Right cardiac atrium (tissue), 5 donors: ENCODE measurements at regions not wholly inside any gene's neighbourhood (a gene's known extent, or its start where the extent isn't known, plus 50 kb on each side); places are given as distances from the start of the nearest gene placed in this dataset.
"Not testable (repeated sequence)": the region's sequence is repeated elsewhere in the genome, so short reads cannot be mapped to it uniquely, and the experiment has no call there.

Experiments used
- ATAC-seq, 2 donors: fragments of 200-7000 bp; cut with Tn5 transposase; one replicate each; pipeline versions ENCODE4 v1.8.0 to v1.9.1; 2020; ENCODE audit warnings: moderate library complexity in 2 of 2, mild to moderate bottlenecking in 1 of 2
- DNase-seq, 3 donors: peaks; one replicate each; pipeline ENCODE4 v3.0.0-alpha.2; 2020
- H3K27ac ChIP-seq: one replicate; pipeline ENCODE4 v1.5.1; 2013; ENCODE audit warnings: mild to moderate bottlenecking, low read length, control low read depth, moderate library complexity
- H3K27me3 ChIP-seq: one replicate; pipeline ENCODE4 v1.6.1; 2013; ENCODE audit not compliant: control insufficient read depth, insufficient read depth
- H3K4me1 ChIP-seq: one replicate; pipeline ENCODE4 v1.6.1; 2013; ENCODE audit warnings: low read length; ENCODE audit not compliant: control insufficient read depth, insufficient read depth
- H3K4me3 ChIP-seq: one replicate; pipeline ENCODE4 v1.5.1; 2013; ENCODE audit warnings: low read length, control low read depth
- H3K9me3 ChIP-seq: one replicate; pipeline ENCODE4 v1.6.1; 2013; ENCODE audit warnings: low read length; ENCODE audit not compliant: control insufficient read depth
- WGBS: extraction: QIAGEN DNeasy Blood & Tissue Kit; methylation state at CpG from one replicate; pipeline ENCODE4 v1.1.7; 2013; 5-methylcytosine and 5-hydroxymethylcytosine counted together
- intact Hi-C, 4 donors: fragments of 100-400 bp; cut with DNase I; formaldehyde crosslinking; loops; one replicate each; pipeline versions ENCODE4 v1.11.0 to v1.14.0; 2022 to 2023
- donor health status: healthy with polysubstance abuse.
- donor health status: DM: no; HTN: yes; CAD: no.
- donor health status: DM: no; HTN: no; CAD: no.
- donor health status: DM: no; HTN: yes; CAD: no; lungs with severe emphysema.
- donor health status: DM: yes; HTN: yes; CAD: no.

- Histone ChIP-seq H3K4me3 (no peak overlapping the region), H3K27ac (no peak overlapping the region), H3K27me3 (no peaks in the 10 kb centered on the region), H3K9me3 (no peaks in the 10 kb centered on the region), H3K4me1 (no peaks in the 10 kb centered on the region)
- ATAC-seq (no peak), DNase-seq (no peak)
- 94% methylated on average over 3 of the region's 3 CpGs for WGBS
- intact Hi-C loops: no loop called here
Observed at GRCh38 chr5:89542736-89543135, 659.8 kb upstream of the MEF2C start.

- H3K27me3 ChIP-seq: no peaks in the 10 kb centered on the region
- intact Hi-C loops: no loop called here
- H3K27ac ChIP-seq: no peak overlapping the region
- 95% methylated on average over 2 of the region's 2 CpGs for WGBS
- no peaks in the 10 kb centered on the region for H3K9me3 ChIP-seq
- no peak for DNase-seq
- ATAC-seq: no peak
- H3K4me1 ChIP-seq: no peaks in the 10 kb centered on the region
- no peak overlapping the region for H3K4me3 ChIP-seq
Observed at GRCh38 chr5:89537800-89538199, 654.8 kb upstream of the MEF2C start.

- ATAC-seq: no peak
- WGBS: 84% methylated on average over 2 of the region's 2 CpGs
- no peaks in the 10 kb centered on the region for H3K9me3 ChIP-seq
Observed at GRCh38 chr5:89536020-89536419, 653.0 kb upstream of the MEF2C start.

GRCh38 chr5:89535411-89535810 lies 652.4 kb upstream of the MEF2C start:
- intact Hi-C loops: no loop called here
- WGBS: 94% methylated on average over 2 of the region's 2 CpGs

More at GRCh38 chr5:89536020-89536419, 653.0 kb upstream of the MEF2C start:
- Histone ChIP-seq H3K4me1 (no peaks in the 10 kb centered on the region), H3K27ac (no peak overlapping the region), H3K4me3 (no peak overlapping the region), H3K27me3 (no peaks in the 10 kb centered on the region)
- DNase-seq: no peak
- intact Hi-C loops: no loop called here

GRCh38 chr5:89534331-89534730 lies 651.3 kb upstream of the MEF2C start:
- no peak overlapping the region for H3K4me3 ChIP-seq
- intact Hi-C loops: no loop called here
- no peaks in the 10 kb centered on the region for H3K4me1 ChIP-seq
- no peaks in the 10 kb centered on the region for H3K27me3 ChIP-seq
- DNase-seq (no peak), ATAC-seq (no peak)
- no peaks in the 10 kb centered on the region for H3K9me3 ChIP-seq
- no peak overlapping the region for H3K27ac ChIP-seq

More at GRCh38 chr5:89535411-89535810, 652.4 kb upstream of the MEF2C start:
- Histone ChIP-seq H3K9me3 (no peaks in the 10 kb centered on the region), H3K4me3 (no peak overlapping the region), H3K27me3 (no peaks in the 10 kb centered on the region), H3K4me1 (no peaks in the 10 kb centered on the region), H3K27ac (no peak overlapping the region)
- ATAC-seq (no peak), DNase-seq (no peak)

GRCh38 chr5:89524785-89525184 lies 641.8 kb upstream of the MEF2C start:
- intact Hi-C loops: no loop called here
- no peaks in the 10 kb centered on the region for H3K27me3 ChIP-seq
- 87% methylated on average over 3 of the region's 3 CpGs for WGBS

GRCh38 chr5:89523867-89524266 lies 640.9 kb upstream of the MEF2C start:
- H3K4me1 ChIP-seq, DNase-seq, intact Hi-C loops, H3K9me3 ChIP-seq, H3K27me3 ChIP-seq, H3K27ac ChIP-seq, H3K4me3 ChIP-seq, ATAC-seq: not testable (repeated sequence)

More at GRCh38 chr5:89524785-89525184, 641.8 kb upstream of the MEF2C start:
- DNase-seq: no peak
- ATAC-seq: no peak
- Histone ChIP-seq H3K9me3 (no peaks in the 10 kb centered on the region), H3K4me3 (no peak overlapping the region), H3K27ac (no peak overlapping the region), H3K4me1 (no peaks in the 10 kb centered on the region)

- H3K4me3 ChIP-seq: no peak overlapping the region
- no peaks in the 10 kb centered on the region for H3K4me1 ChIP-seq
- WGBS: 84% methylated on average over 2 of the region's 2 CpGs
- H3K27ac ChIP-seq: no peak overlapping the region
- intact Hi-C loops: no loop called here
- H3K27me3 ChIP-seq: no peaks in the 10 kb centered on the region
- no peak for DNase-seq
- ATAC-seq: no peak
- no peaks in the 10 kb centered on the region for H3K9me3 ChIP-seq
Observed at GRCh38 chr5:89520771-89521170, 637.8 kb upstream of the MEF2C start.

- ATAC-seq (no peak), DNase-seq (no peak)
- WGBS: 88% methylated on average over 3 of the region's 3 CpGs
- Histone ChIP-seq H3K4me3 (no peak overlapping the region), H3K9me3 (no peaks in the 10 kb centered on the region), H3K27ac (no peak overlapping the region), H3K4me1 (no peaks in the 10 kb centered on the region), H3K27me3 (no peaks in the 10 kb centered on the region)
- intact Hi-C loops: no loop called here
Observed at GRCh38 chr5:89513299-89514044, 630.5 kb upstream of the MEF2C start.

- no peak overlapping the region for H3K4me3 ChIP-seq
- H3K9me3 ChIP-seq: no peaks in the 10 kb centered on the region
- ATAC-seq (no peak), DNase-seq (no peak)
- WGBS: 95% methylated on average over 1 of the region's 1 CpG
- no peaks in the 10 kb centered on the region for H3K27me3 ChIP-seq
- no peak overlapping the region for H3K27ac ChIP-seq
- intact Hi-C loops: no loop called here
- no peaks in the 10 kb centered on the region for H3K4me1 ChIP-seq
Observed at GRCh38 chr5:89504051-89504450, 621.1 kb upstream of the MEF2C start.

GRCh38 chr5:89499787-89500186 lies 616.8 kb upstream of the MEF2C start:
- 83% methylated on average over 3 of the region's 3 CpGs for WGBS
- Histone ChIP-seq H3K9me3 (no peaks in the 10 kb centered on the region), H3K27me3 (no peaks in the 10 kb centered on the region), H3K4me1 (no peaks in the 10 kb centered on the region), H3K4me3 (no peak overlapping the region), H3K27ac (no peak overlapping the region)
- intact Hi-C loops: no loop called here
- ATAC-seq (no peak), DNase-seq (no peak)

GRCh38 chr5:89498699-89499098 lies 615.7 kb upstream of the MEF2C start:
- ATAC-seq (no peak), DNase-seq (no peak)
- intact Hi-C loops: no loop called here
- Histone ChIP-seq H3K27me3 (no peaks in the 10 kb centered on the region), H3K4me3 (no peak overlapping the region), H3K9me3 (no peaks in the 10 kb centered on the region), H3K4me1 (no peaks in the 10 kb centered on the region), H3K27ac (no peak overlapping the region)
- 80% methylated on average over 4 of the region's 4 CpGs for WGBS
